ENCODE measurements at regions not wholly inside any gene's neighbourhood (a gene's known extent, or its start where the extent isn't known, plus 50 kb on each side); places are given as distances from the start of the nearest gene placed in this dataset.

GRCh38 chr4:26080870-26081628, 167.0 kb downstream of the SMIM20 start (continued):
- TF ChIP-seq CHD7 (IDR thresholded peaks at IDR 0.05; ENCODE audit: insufficient replicate concordance, low read length) = no peak
- no peak for TF ChIP-seq ASH2L (IDR thresholded peaks at IDR 0.05; ENCODE audit: low read length)
- no peak for TF ChIP-seq CREB1 (IDR thresholded peaks at IDR 0.05)
- TF ChIP-seq TAF1 (IDR thresholded peaks at IDR 0.05; ENCODE audit: low read depth, low read length) = no peak
- no peak for TF ChIP-seq SAP30 (IDR thresholded peaks at IDR 0.05; ENCODE audit: insufficient read depth, insufficient replicate concordance, low read length)
- no peak for TF ChIP-seq FOSL1 (IDR thresholded peaks at IDR 0.05; ENCODE audit: insufficient read depth, low read depth, low read length)
- no peak for TF ChIP-seq POLR2AphosphoS5 (IDR thresholded peaks at IDR 0.05; ENCODE audit: low read depth, low read length)
- no peak for TF ChIP-seq CEBPB (IDR thresholded peaks at IDR 0.05; ENCODE audit: low read depth, low read length)
- TF ChIP-seq BACH1 (IDR thresholded peaks at IDR 0.05; ENCODE audit: low read length) = no peak
- no peak for TF ChIP-seq KDM1A (IDR thresholded peaks at IDR 0.05; ENCODE audit: borderline replicate concordance, low read length)

All from H1 (cell line).